GM21717 (cell line): ENCODE measurements at regions not wholly inside any gene's neighbourhood (a gene's known extent, or its start where the extent isn't known, plus 50 kb on each side); places are given as distances from the start of the nearest gene placed in this dataset.

Experiments
- ATAC-seq: cut with Tn5 transposase; IDR thresholded peaks from one replicate; pipeline ENCODE4 v1.9.1; 2021; ENCODE audit warnings: mild to moderate bottlenecking, moderate library complexity; ENCODE audit not compliant: unreplicated experiment

DNA sequence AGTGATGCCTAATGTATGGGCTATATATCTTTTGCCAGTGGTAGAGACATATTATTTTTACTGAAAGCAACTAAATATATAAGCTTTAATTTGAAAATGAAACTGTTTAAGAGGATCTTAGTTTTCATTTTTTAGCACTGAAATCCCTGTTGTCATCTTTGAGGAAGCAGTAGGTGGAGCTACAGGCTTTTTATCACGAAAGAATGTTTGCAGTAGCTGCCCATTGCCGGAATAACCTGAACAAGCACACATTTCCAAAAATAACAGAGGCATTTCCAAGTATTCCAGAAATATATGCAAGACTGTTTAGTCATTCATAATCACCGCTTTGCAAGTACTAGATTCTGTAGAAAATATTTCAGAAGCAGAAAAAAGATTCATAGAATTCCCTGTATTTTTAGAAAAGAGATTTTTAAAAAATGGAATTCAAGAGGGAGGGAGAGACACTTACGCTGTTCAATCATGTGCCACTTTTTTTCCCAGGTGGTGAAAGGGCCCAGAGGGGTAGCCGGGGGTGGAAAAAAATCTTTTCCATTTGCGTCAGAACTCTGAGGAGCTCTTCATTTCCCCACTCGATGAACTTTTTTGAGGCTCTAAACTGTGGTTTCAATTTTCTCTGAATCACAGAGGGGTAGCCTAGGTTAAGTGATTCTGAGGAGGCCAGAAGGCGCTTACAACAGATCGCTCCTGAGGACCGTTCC, 142.5 kb upstream of the FERMT1 start:
- no peak for ATAC-seq

GRCh38 chr20:6253396-6253795, 130.6 kb upstream of the FERMT1 start:
- no peak for ATAC-seq

- no peak for ATAC-seq
Measured at GRCh38 chr20:6245436-6245835, 122.6 kb upstream of the FERMT1 start.

GRCh38 chr20:6241591-6241990, 118.8 kb upstream of the FERMT1 start:
- ATAC-seq = no peak

DNA sequence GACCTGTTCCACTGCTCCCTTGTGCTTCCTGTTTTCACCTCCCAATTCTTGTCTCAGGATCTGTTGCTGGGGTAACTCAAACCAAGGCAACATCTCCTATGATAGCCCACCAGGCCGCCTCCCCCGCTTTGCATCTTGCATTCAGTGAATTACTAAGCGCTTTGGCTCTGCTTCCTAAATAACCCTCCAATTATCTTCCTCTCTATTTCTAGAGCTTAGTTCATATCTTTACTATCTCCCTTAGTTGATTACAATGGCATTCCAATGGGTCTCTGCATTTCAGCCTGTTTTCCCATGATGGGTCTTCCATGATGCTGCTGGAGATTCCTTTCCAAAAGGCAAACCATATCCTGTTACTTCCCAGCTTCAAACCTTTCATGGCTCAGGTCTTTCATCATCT, 117.2 kb upstream of the FERMT1 start:
- no peak for ATAC-seq

GRCh38 chr20:6238421-6238820, 115.6 kb upstream of the FERMT1 start:
- no peak for ATAC-seq

DNA sequence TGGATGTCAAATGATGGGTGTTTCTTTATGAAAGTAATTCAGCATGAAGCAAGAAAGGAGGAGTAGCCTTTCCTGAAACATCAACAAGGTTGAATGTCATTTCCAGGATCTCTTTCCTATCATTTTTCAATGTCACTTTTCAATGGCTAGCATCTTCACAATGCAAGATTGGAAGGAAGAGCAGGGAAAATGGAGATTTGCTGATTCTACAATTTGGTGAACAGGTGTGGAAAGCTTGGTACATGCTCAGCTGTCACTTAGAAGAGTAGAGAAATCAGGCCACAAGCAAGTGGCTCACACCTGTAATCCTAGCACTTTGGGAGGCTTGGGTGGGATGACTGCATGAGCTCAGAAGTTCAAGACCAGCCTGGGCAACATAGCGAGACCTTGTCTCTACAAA, 112.7 kb upstream of the FERMT1 start:
- no peak for ATAC-seq

GRCh38 chr20:6232436-6232835, 109.6 kb upstream of the FERMT1 start:
- no peak for ATAC-seq

DNA sequence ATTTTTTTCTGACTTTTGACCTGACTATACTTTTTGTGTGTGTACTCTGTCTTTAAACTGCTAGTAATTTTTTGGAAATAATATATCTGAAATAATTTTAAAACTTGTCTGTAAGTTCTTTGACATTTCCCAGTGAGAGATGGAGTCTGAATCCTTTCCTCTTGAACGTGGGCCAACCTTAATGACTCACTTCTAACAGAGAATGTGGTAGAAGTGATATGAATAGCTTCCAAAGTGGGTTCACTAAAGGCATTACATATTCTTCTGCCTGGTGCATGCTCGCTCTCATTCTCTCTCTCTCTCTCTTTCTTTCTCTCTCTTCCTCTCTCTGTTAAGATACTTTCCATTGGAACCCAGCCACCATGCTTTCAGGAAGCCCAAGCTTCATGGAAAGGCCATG, 108.7 kb upstream of the FERMT1 start:
- ATAC-seq = no peak

DNA sequence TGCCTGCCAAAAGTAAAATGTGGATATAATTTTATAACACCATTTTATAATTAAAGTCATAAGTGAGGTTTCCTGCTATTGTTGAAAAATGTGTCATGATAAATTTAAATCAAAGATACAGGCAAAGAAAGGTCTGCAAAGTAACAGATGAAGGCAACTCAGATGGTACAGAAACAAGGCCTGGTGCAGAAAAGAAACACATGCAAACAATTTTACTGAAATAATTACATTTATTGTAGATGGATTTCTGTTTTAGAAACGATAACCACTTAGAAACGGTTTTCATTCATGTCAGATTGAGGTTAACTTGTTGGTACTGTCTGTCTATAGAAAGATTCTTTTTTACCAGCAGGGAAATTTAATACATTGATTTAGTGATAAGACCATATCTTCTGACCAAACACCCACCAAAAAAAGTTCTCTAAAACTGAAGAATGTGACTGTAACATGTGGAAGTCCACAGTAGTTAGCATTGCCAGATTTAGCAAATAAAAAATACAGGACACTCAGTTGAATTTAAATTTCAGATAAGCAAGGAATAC, 105.5 kb upstream of the FERMT1 start:
- no peak for ATAC-seq

DNA sequence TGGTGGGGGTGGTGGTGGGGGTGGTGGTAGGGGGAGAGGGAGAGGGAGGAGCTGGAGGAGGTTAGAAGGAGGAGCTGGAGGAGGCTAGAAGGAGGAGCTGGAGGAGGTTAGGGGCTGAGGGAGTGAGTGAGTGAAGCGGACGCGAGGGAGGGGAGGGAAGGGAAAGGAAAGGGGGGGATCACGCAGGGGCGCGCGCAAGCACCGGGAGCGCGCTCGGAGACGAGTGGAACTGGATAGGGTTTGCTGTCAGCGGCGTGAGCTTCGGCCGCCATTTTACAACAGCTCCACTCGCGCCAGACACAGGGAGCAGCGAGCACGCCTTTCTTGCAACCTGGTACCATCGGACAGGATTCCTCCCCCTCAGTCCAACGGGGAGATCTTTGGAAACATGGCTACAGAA, 90.5 kb upstream of the FERMT1 start:
- ATAC-seq = no peak

DNA sequence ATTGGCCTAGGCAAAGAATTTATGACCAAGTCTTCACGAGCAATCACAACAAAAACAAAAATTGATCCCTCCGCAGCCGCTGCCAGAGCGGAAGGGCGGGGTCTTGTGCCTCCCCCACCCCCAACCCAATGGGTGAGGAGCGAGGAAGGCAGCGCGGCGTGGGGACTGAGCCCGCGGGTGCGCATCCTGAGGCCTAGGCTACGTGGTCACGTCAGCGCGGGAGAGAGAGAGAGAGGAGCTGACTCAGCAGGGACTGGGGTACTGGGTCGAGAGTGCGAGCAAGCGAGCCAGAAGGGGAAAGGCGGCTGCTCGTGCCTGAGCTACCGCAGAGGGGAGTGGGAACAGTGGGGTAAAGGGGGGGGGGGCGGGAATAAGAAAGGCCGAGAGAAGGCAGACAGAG, 90.1 kb upstream of the FERMT1 start:
- no peak for ATAC-seq

GRCh38 chr20:6209093-6209492, 86.3 kb upstream of the FERMT1 start:
- no peak for ATAC-seq

DNA sequence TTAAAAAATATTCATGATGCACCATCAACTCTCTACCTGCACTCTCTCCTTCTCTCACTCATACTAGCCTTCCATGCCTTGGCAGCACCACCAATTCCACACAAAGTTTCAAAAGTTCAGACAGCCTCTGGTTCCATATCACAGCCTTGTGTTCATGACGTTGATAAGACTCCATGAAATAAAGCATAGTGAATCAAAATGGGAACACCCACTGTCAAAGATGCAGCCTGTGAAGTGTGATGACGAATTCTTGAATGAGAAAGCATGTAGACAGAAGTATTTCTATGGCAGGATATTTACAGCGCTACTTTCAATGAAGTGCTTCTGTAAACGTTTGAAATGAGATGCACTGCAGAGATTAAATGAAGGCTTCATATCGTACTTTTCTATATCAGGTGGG, 77.3 kb upstream of the FERMT1 start:
- ATAC-seq = no peak

GRCh38 chr20:6185268-6185667, 62.4 kb upstream of the FERMT1 start:
- ATAC-seq = no peak

GRCh38 chr20:6184086-6184485, 61.3 kb upstream of the FERMT1 start:
- no peak for ATAC-seq

- ATAC-seq = no peak
Measured at GRCh38 chr20:6180531-6180930, 57.7 kb upstream of the FERMT1 start.

- ATAC-seq = no peak
Measured at GRCh38 chr20:6178537-6178936, 55.7 kb upstream of the FERMT1 start.

DNA sequence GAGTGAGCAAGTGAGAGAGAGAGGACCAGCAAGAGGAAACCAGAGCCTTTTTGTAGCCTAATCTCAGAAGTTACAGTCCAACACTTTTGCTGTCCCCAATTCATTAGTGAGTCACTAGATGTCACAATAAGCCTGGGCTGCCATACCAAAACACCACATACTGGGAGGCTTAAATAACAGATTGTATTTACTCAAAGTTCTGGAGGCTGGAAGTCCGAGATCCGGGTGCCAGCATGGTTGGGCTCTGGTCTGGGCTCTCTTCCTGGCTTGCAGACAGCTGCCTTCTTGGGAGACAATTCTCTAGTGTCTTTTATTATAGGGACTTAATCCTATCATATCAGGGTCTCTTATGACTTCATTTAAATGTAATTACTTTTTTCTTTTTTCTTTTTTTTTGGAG, 50.7 kb upstream of the FERMT1 start:
- no peak for ATAC-seq
